IMR-90 (cell line): ENCODE measurements at regions not wholly inside any gene's neighbourhood (a gene's known extent, or its start where the extent isn't known, plus 50 kb on each side); places are given as distances from the start of the nearest gene placed in this dataset.

Experiments used
- ATAC-seq: fragments of 200-7000 bp; cut with Tn5 transposase; 2 replicates; pipeline ENCODE4 v1.9.1; 2020; ENCODE audit warnings: low read depth, mild to moderate bottlenecking, moderate library complexity
- BruUV-seq: library from RNA; stranded (reverse); fragments of 400-500 nt; replicated peaks from 2 replicates; lab custom pipeline; 2021; lab: Mats Ljungman, UMichigan
- CTCF ChIA-PET: fragments of 300-600 bp; formaldehyde crosslinking; extraction: SDS; loops from one replicate; lab custom pipeline; 2021; ENCODE audit warnings: antibody characterized with exemption; lab: Yijun Ruan, JAX
- POLR2A ChIA-PET: fragments of 300-600 bp; sonication (Branson Sonifier 250); formaldehyde crosslinking; loops from one replicate; lab custom pipeline; 2022; ENCODE audit warnings: antibody characterized with exemption; ENCODE audit not compliant: unreplicated experiment; lab: Charles Lee
- DNase-seq: peaks from one replicate; pipeline ENCODE4 v3.0.0; 2013
- H2AFZ ChIP-seq: replicated peaks from 2 replicates; pipeline ENCODE3; 2013; ENCODE audit warnings: low read length, mild to moderate bottlenecking; ENCODE audit not compliant: poor library complexity
- H2AK5ac ChIP-seq: 2 replicates; pipeline ENCODE4 v1.6.1; 2013; ENCODE audit warnings: low read depth, low read length, inconsistent platforms
- H2AK9ac ChIP-seq: replicated peaks from 2 replicates; pipeline ENCODE3; 2013; ENCODE audit warnings: mild to moderate bottlenecking, low read depth, low read length, moderate library complexity; ENCODE audit not compliant: poor library complexity
- H2BK120ac ChIP-seq: 2 replicates; pipeline ENCODE4 v1.6.1; 2013; ENCODE audit warnings: low read depth, low read length, inconsistent platforms
- H2BK15ac ChIP-seq: 3 replicates; pipeline ENCODE4 v1.6.1; 2013; ENCODE audit warnings: low read depth, low read length, inconsistent platforms
- H2BK20ac ChIP-seq: 2 replicates; pipeline ENCODE4 v1.6.1; 2013; ENCODE audit warnings: low read depth, mild to moderate bottlenecking, inconsistent platforms, low read length, moderate library complexity
- H2BK5ac ChIP-seq: 2 replicates; pipeline ENCODE4 v1.6.1; 2013; ENCODE audit warnings: mild to moderate bottlenecking, low read depth, low read length, inconsistent platforms; ENCODE audit not compliant: poor library complexity, severe bottlenecking
- H3K14ac ChIP-seq: replicated peaks from 2 replicates; pipeline ENCODE4 v1.6.1; 2013; ENCODE audit warnings: low read depth, low read length, inconsistent platforms
- H3K18ac ChIP-seq: 2 replicates; pipeline ENCODE4 v1.6.1; 2013; ENCODE audit warnings: low read depth, low read length, control low read depth
- H3K23ac ChIP-seq: 2 replicates; pipeline ENCODE4 v1.6.1; 2013; ENCODE audit warnings: low read depth, low read length, inconsistent platforms
- H3K27ac ChIP-seq: 2 replicates; pipeline ENCODE4 v1.5.1; 2013; ENCODE audit warnings: mild to moderate bottlenecking, control low read depth, low read length; ENCODE audit not compliant: insufficient read depth
- H3K27me3 ChIP-seq: 2 replicates; pipeline ENCODE4 v1.6.1; 2013; ENCODE audit warnings: low read length; ENCODE audit not compliant: control insufficient read depth, insufficient read depth
- H3K36me3 ChIP-seq: 2 replicates; pipeline ENCODE4 v1.6.1; 2013; ENCODE audit warnings: low read length, mixed read lengths; ENCODE audit not compliant: control insufficient read depth, insufficient read depth
- H3K4ac ChIP-seq: 2 replicates; pipeline ENCODE4 v1.6.1; 2013; ENCODE audit warnings: low read depth, low read length, inconsistent platforms
- H3K4me1 ChIP-seq: 2 replicates; pipeline ENCODE4 v1.6.1; 2013; ENCODE audit warnings: low read length, mixed read lengths; ENCODE audit not compliant: control insufficient read depth, insufficient read depth
- H3K4me2 ChIP-seq: 2 replicates; pipeline ENCODE4 v1.6.1; 2013; ENCODE audit warnings: low read depth, mild to moderate bottlenecking, control low read depth, low read length, moderate library complexity
- H3K4me3 ChIP-seq: 2 replicates; pipeline ENCODE4 v1.5.1; 2013; ENCODE audit warnings: low read depth, mild to moderate bottlenecking, control low read depth, low read length, moderate library complexity; ENCODE audit not compliant: insufficient read depth
- H3K56ac ChIP-seq: 2 replicates; pipeline ENCODE4 v1.6.1; 2013; ENCODE audit warnings: low read length, inconsistent platforms; ENCODE audit not compliant: insufficient read depth; ENCODE audit errors: extremely low read depth
- H3K79me1 ChIP-seq, 2 experiments: 2 replicates each; pipeline ENCODE4 v1.6.1; 2013; ENCODE audit warnings: low read length in 2 of 2, inconsistent platforms in 1 of 2, low read depth in 1 of 2
- H3K9ac ChIP-seq: 2 replicates; pipeline ENCODE4 v1.6.1; 2013; ENCODE audit warnings: low read depth, low read length, control low read depth
- H3K9me1 ChIP-seq: 2 replicates; pipeline ENCODE4 v1.6.1; 2013; ENCODE audit warnings: low read length, inconsistent platforms; ENCODE audit not compliant: insufficient read depth
- H3K9me3 ChIP-seq: 2 replicates; pipeline ENCODE4 v1.6.1; 2013; ENCODE audit warnings: low read length; ENCODE audit not compliant: control insufficient read depth, insufficient read depth
- H4K20me1 ChIP-seq: 2 replicates; pipeline ENCODE4 v1.6.1; 2013; ENCODE audit warnings: low read length, inconsistent platforms; ENCODE audit not compliant: insufficient read depth
- H4K5ac ChIP-seq: 2 replicates; pipeline ENCODE4 v1.6.1; 2013; ENCODE audit warnings: mild to moderate bottlenecking, low read depth, low read length, control low read depth
- H4K8ac ChIP-seq, 2 experiments: 2 replicates each; pipeline ENCODE4 v1.6.1; 2013; ENCODE audit warnings: low read depth in 2 of 2, low read length in 2 of 2, control low read depth in 1 of 2, inconsistent platforms in 1 of 2
- H4K91ac ChIP-seq: 2 replicates; pipeline ENCODE4 v1.6.1; 2013; ENCODE audit warnings: low read depth, low read length, inconsistent platforms; ENCODE audit not compliant: insufficient read depth
- BHLHE40 ChIP-seq: fragments of 150-350 bp; IDR thresholded peaks from 2 replicates; pipeline ENCODE4 v1.6.1; 2016; ENCODE audit warnings: mild to moderate bottlenecking, low read depth, low read length
- CEBPB ChIP-seq: IDR thresholded peaks from 2 replicates; pipeline ENCODE4 v1.6.1; 2012; ENCODE audit warnings: low read depth, low read length, improper control_type of control experiment
- CHD1 ChIP-seq: IDR thresholded peaks from 2 replicates; pipeline ENCODE4 v1.6.1; 2012; ENCODE audit warnings: low read depth, low read length, improper control_type of control experiment
- FOS ChIP-seq: fragments of 150-350 bp; IDR thresholded peaks from 2 replicates; pipeline ENCODE4 v1.6.1; 2016; ENCODE audit warnings: low read depth, low read length
- MAFK ChIP-seq: IDR thresholded peaks from 2 replicates; pipeline ENCODE4 v1.6.1; 2012; ENCODE audit warnings: low read depth, low read length, improper control_type of control experiment
- MAZ ChIP-seq: IDR thresholded peaks from 2 replicates; pipeline ENCODE4 v1.6.1; 2012; ENCODE audit warnings: low read depth, mild to moderate bottlenecking, low read length, improper control_type of control experiment, moderate library complexity, borderline replicate concordance
- MXI1 ChIP-seq: IDR thresholded peaks from 2 replicates; pipeline ENCODE4 v1.6.1; 2012; ENCODE audit warnings: low read depth, mild to moderate bottlenecking, low read length, moderate library complexity, borderline replicate concordance
- POLR2A ChIP-seq: IDR thresholded peaks from 2 replicates; pipeline ENCODE4 v1.6.1; 2012; ENCODE audit warnings: mild to moderate bottlenecking, low read depth, low read length
- RAD21 ChIP-seq: IDR thresholded peaks from 2 replicates; pipeline ENCODE4 v1.6.1; 2012; ENCODE audit warnings: low read length, improper control_type of control experiment
- RCOR1 ChIP-seq: IDR thresholded peaks from 2 replicates; pipeline ENCODE4 v1.6.1; 2012; ENCODE audit warnings: mild to moderate bottlenecking, low read length, improper control_type of control experiment; ENCODE audit not compliant: insufficient replicate concordance
- WGBS, 2 experiments: methylation state at CpG; one replicate each; pipeline versions ENCODE4 v1.1.5 to v1.1.7; 2013; ENCODE audit warnings: missing lambda C conversion rate in 2 of 2; ENCODE audit not compliant: insufficient read length in 1 of 2; ENCODE audit errors: extremely low coverage in 2 of 2; 5-methylcytosine and 5-hydroxymethylcytosine counted together
- dilution Hi-C: fragments of 300-500 bp; cut with HindIII; formaldehyde crosslinking; loops from one replicate; pipeline ENCODE4 v1.14.3; 2018; ENCODE audit warnings: low sequenced_read_pairs; ENCODE audit not compliant: unreplicated experiment
- in situ Hi-C: fragments of 300-500 bp; cut with MboI; formaldehyde crosslinking; loops from 3 replicates; pipeline ENCODE4 v1.14.3; 2019; ENCODE audit warnings: low sequenced_read_pairs, inconsistent platforms, mixed read lengths
- intact Hi-C: fragments of 100-400 bp; cut with micrococcal nuclease; formaldehyde crosslinking; loops from 2 replicates; pipeline ENCODE4 v1.10.0; 2022
- TF ChIP-seq, protein P1 (sequence below): conservative IDR thresholded peaks from 2 replicates; pipeline ENCODE4 v1.5.1; 2012; ENCODE audit warnings: mild to moderate bottlenecking, low read depth, low read length, improper control_type of control experiment
- TF ChIP-seq, protein P2 (sequence below): fragments of 150-350 bp; IDR thresholded peaks from 2 replicates; pipeline ENCODE4 v1.6.1; 2017; ENCODE audit warnings: mild to moderate bottlenecking, antibody characterized with exemption, low read length, low read depth

DNA sequence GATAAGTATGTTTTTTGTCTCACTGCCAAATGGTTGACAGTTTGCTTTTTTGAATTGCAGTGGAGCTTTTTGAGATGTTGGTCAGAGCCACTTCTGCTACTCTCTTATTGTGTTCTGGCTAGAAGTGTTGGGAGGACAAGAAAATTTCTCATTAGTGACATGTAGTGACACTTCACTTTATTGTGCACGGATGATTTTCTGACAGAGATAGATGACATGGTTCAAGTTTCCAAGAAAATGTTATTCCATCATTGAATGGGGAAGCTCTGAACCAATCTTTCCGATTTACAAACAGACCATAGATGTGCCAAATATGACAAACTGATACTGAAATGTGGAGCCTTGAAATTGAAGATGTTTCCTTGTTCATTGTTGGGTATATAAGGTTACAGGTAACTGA is 558.9 kb upstream of the WWC1 start:
- in situ Hi-C loops, result no loop called here
- CTCF ChIA-PET, result interaction anchor here (0.9 to 1.5 kb wide), 3 partner anchors 9 to 11 kb away, joined by 3 read pairs; no protein-coding TSS in a partner anchor

More for the DNA sequence above, 558.9 kb upstream of the WWC1 start:
- POLR2A ChIA-PET, result no interaction called here
- no peak overlapping the region for H2BK120ac ChIP-seq
- no peak overlapping the region for H2BK15ac ChIP-seq
- H4K5ac ChIP-seq, result no peak overlapping the region
- dilution Hi-C loops (no loop called here), intact Hi-C loops (no loop called here)
- H4K8ac ChIP-seq, result no peak overlapping the region
- H3K9me3 ChIP-seq, result no peaks in the 10 kb centered on the region
- H3K27me3 ChIP-seq, result no peaks in the 10 kb centered on the region
- no peak overlapping the region for H3K9ac ChIP-seq
- H2AK9ac ChIP-seq, result no peak overlapping the region
- no peaks in the 10 kb centered on the region for H4K20me1 ChIP-seq
- H2AK5ac ChIP-seq, result no peak overlapping the region
- DNase-seq (no peak), ATAC-seq (no peak)
- no peak overlapping the region for H3K4me2 ChIP-seq
- H3K79me1 ChIP-seq, result no peaks in the 10 kb centered on the region
- no peak overlapping the region for H4K91ac ChIP-seq
- WGBS, 2 experiments, result no CpG with 5 or more reads among the region's 2 CpGs
- no peaks in the 10 kb centered on the region for H3K36me3 ChIP-seq
- H3K4me1 ChIP-seq, result peaks cover 3% of the 10 kb centered on the region
- H3K4ac ChIP-seq, result no peak overlapping the region
- no peak overlapping the region for H2BK5ac ChIP-seq
- no peak overlapping the region for H3K27ac ChIP-seq
- no peak overlapping the region for H3K23ac ChIP-seq
- H3K18ac ChIP-seq, result no peak overlapping the region; the same call in 1 of the 2 replicates
- BruUV-seq, result no TSS peak
- H3K4me3 ChIP-seq, result no peak overlapping the region
- TF ChIP-seq POLR2A (no peak), CEBPB (no peak), CHD1 (no peak), FOS (no peak), MXI1 (no peak), MAZ (no peak), MAFK (no peak), RAD21 (no peak), RCOR1 (no peak), BHLHE40 (no peak)
- TF ChIP-seq, protein P1, sequence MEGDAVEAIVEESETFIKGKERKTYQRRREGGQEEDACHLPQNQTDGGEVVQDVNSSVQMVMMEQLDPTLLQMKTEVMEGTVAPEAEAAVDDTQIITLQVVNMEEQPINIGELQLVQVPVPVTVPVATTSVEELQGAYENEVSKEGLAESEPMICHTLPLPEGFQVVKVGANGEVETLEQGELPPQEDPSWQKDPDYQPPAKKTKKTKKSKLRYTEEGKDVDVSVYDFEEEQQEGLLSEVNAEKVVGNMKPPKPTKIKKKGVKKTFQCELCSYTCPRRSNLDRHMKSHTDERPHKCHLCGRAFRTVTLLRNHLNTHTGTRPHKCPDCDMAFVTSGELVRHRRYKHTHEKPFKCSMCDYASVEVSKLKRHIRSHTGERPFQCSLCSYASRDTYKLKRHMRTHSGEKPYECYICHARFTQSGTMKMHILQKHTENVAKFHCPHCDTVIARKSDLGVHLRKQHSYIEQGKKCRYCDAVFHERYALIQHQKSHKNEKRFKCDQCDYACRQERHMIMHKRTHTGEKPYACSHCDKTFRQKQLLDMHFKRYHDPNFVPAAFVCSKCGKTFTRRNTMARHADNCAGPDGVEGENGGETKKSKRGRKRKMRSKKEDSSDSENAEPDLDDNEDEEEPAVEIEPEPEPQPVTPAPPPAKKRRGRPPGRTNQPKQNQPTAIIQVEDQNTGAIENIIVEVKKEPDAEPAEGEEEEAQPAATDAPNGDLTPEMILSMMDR, result no peak
- TF ChIP-seq, protein P2, sequence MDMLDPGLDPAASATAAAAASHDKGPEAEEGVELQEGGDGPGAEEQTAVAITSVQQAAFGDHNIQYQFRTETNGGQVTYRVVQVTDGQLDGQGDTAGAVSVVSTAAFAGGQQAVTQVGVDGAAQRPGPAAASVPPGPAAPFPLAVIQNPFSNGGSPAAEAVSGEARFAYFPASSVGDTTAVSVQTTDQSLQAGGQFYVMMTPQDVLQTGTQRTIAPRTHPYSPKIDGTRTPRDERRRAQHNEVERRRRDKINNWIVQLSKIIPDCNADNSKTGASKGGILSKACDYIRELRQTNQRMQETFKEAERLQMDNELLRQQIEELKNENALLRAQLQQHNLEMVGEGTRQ, result no peak
- no peak overlapping the region for H2AFZ ChIP-seq
- H3K9me1 ChIP-seq, result 0 out of 2 replicates have a peak, but pooled peaks cover 4% of the 10 kb centered on the region
- no peak overlapping the region for H3K14ac ChIP-seq
- H2BK20ac ChIP-seq, result no peak overlapping the region
- no peak overlapping the region for H3K56ac ChIP-seq
